ENCODE measurements at regions not wholly inside any gene's neighbourhood (a gene's known extent, or its start where the extent isn't known, plus 50 kb on each side); places are given as distances from the start of the nearest gene placed in this dataset.

GRCh38 chr4:63728480-63729177 lies 680.6 kb downstream of the TECRL start:
- CTCF ChIA-PET = no interaction called here
- TF ChIP-seq TCF7L2 (IDR thresholded peaks at IDR 0.05; ENCODE audit: low read depth, low read length) = no peak
- no peak for TF ChIP-seq SIN3A (IDR thresholded peaks at IDR 0.05; ENCODE audit: borderline replicate concordance, insufficient read depth, low read depth, low read length)
- TF ChIP-seq REST (IDR thresholded peaks at IDR 0.05; ENCODE audit: insufficient read depth in 1 of 2, low read depth in 2 of 2, low read length in 1 of 2) = no peak
- no peak for TF ChIP-seq POLR2AphosphoS5 (IDR thresholded peaks at IDR 0.05; ENCODE audit: low read depth, low read length)
- no peak for TF ChIP-seq CTCF (IDR thresholded peaks at IDR 0.05)
- no peaks in the 10 kb centered on the region for H3K27me3 ChIP-seq (ENCODE audit: control insufficient read depth, insufficient read depth, low read length)
- no peaks in the 10 kb centered on the region for H3K9me3 ChIP-seq (ENCODE audit: control insufficient read depth, insufficient read depth, low read depth, low read length)
- intact Hi-C loops (cut with micrococcal nuclease; ENCODE audit: unreplicated experiment) = no loop called here
- POLR2A ChIA-PET = no interaction called here
- no peak for DNase-seq (ENCODE audit: low read depth, low spot score)
- no peak overlapping the region for H3K4me3 ChIP-seq (ENCODE audit: low read depth in 2 of 2, low read length in 2 of 2)
- no TSS peak for BruUV-seq (replicated peaks)
- ATAC-seq = no peak
- H3K27ac ChIP-seq (ENCODE audit: low read length) = no peak overlapping the region
- no peaks in the 10 kb centered on the region for H3K36me3 ChIP-seq (ENCODE audit: control insufficient read depth, insufficient read depth, low read length)
- in situ Hi-C loops (cut with HindIII; ENCODE audit: low pct_unique_long_range_greater_than_20kb, low sequenced_read_pairs) = no loop called here
- H3K4me1 ChIP-seq (ENCODE audit: control insufficient read depth, insufficient read depth, low read length) = no peaks in the 10 kb centered on the region

- no TSS peak for BruUV-seq (replicated peaks)
- Histone ChIP-seq H3K9me3 (ENCODE audit: control insufficient read depth, insufficient read depth, low read depth, low read length) (no peaks in the 10 kb centered on the region), H3K36me3 (ENCODE audit: control insufficient read depth, insufficient read depth, low read length) (no peaks in the 10 kb centered on the region), H3K27ac (ENCODE audit: low read length) (no peak overlapping the region), H3K4me1 (ENCODE audit: control insufficient read depth, insufficient read depth, low read length) (no peaks in the 10 kb centered on the region), H3K27me3 (ENCODE audit: control insufficient read depth, insufficient read depth, low read length) (no peaks in the 10 kb centered on the region), H3K4me3 (ENCODE audit: low read depth in 2 of 2, low read length in 2 of 2) (no peak overlapping the region)
- intact Hi-C loops (cut with micrococcal nuclease; ENCODE audit: unreplicated experiment) = no loop called here
- DNase-seq (ENCODE audit: low read depth, low spot score) (no peak), ATAC-seq (no peak)
- in situ Hi-C loops (cut with HindIII; ENCODE audit: low pct_unique_long_range_greater_than_20kb, low sequenced_read_pairs) = no loop called here
- CTCF ChIA-PET = no interaction called here
- POLR2A ChIA-PET = no interaction called here
- TF ChIP-seq CTCF (IDR thresholded peaks at IDR 0.05) = peak; percentile 18; the same call in 1 of the 2 replicates
- TF ChIP-seq SIN3A (IDR thresholded peaks at IDR 0.05; ENCODE audit: borderline replicate concordance, insufficient read depth, low read depth, low read length) = no peak
- TF ChIP-seq TCF7L2 (IDR thresholded peaks at IDR 0.05; ENCODE audit: low read depth, low read length) = no peak
- no peak for TF ChIP-seq REST (IDR thresholded peaks at IDR 0.05; ENCODE audit: insufficient read depth in 1 of 2, low read depth in 2 of 2, low read length in 1 of 2)
These were observed 691.9 kb downstream of the TECRL start for GRCh38 chr4:63717384-63717783.

Measured in Panc1 (cell line).